Peyer's patch (tissue), 4 donors: ENCODE measurements at regions not wholly inside any gene's neighbourhood (a gene's known extent, or its start where the extent isn't known, plus 50 kb on each side); places are given as distances from the start of the nearest gene placed in this dataset.

Experiments
- DNase-seq, 3 donors: peaks; one replicate each; pipeline ENCODE4 v3.0.0-alpha.2; 2017 to 2019
- H3K27ac ChIP-seq, 4 donors: fragments of 200-600 bp; sonication (generic); one replicate each; pipeline ENCODE4 v1.5.1; 2016 to 2019
- H3K27me3 ChIP-seq, 2 donors: fragments of 200-600 bp; sonication (generic); one replicate each; pipeline ENCODE4 v1.5.1; 2019
- H3K36me3 ChIP-seq, 3 donors: fragments of 200-600 bp; sonication (generic); one replicate each; pipeline ENCODE4 v1.5.1; 2016 to 2019
- H3K4me1 ChIP-seq, 4 donors: fragments of 200-600 bp; sonication (generic); one replicate each; pipeline ENCODE4 v1.5.1; 2016 to 2019
- H3K4me3 ChIP-seq, 4 donors: fragments of 200-600 bp; sonication (generic); 1 replicate in 3 of 4; 2 replicates in 1 of 4; pipeline ENCODE4 v1.5.1; 2016 to 2019; ENCODE audit warnings: mild to moderate bottlenecking in 1 of 4
- H3K9me3 ChIP-seq, 4 donors: fragments of 200-600 bp; sonication (generic); one replicate each; pipeline ENCODE4 v1.5.1; 2016 to 2019; ENCODE audit warnings: mild to moderate bottlenecking in 1 of 4
- POLR2A ChIP-seq, 2 donors: fragments of 450-650 bp; IDR thresholded peaks; one replicate each; pipeline ENCODE4 v1.5.1; 2017; ENCODE audit warnings: antibody characterized with exemption in 2 of 2, mild to moderate bottlenecking in 2 of 2, moderate library complexity in 2 of 2
- TF ChIP-seq, protein P1 (sequence below), 6 experiments: fragments of 450-650 bp in 4 of 6; fragments of 200-600 bp in 2 of 6; sonication (generic) in 1 of 6; IDR thresholded peaks; one replicate each; pipeline ENCODE4 v1.5.1; 2017 to 2019; ENCODE audit warnings: antibody characterized with exemption in 6 of 6, mild to moderate bottlenecking in 3 of 6, moderate library complexity in 1 of 6

GRCh38 chr13:82657471-82657870, 1224.8 kb downstream of the SLITRK1 start:
- H3K4me3 ChIP-seq = no peak overlapping the region
- TF ChIP-seq, protein P1, sequence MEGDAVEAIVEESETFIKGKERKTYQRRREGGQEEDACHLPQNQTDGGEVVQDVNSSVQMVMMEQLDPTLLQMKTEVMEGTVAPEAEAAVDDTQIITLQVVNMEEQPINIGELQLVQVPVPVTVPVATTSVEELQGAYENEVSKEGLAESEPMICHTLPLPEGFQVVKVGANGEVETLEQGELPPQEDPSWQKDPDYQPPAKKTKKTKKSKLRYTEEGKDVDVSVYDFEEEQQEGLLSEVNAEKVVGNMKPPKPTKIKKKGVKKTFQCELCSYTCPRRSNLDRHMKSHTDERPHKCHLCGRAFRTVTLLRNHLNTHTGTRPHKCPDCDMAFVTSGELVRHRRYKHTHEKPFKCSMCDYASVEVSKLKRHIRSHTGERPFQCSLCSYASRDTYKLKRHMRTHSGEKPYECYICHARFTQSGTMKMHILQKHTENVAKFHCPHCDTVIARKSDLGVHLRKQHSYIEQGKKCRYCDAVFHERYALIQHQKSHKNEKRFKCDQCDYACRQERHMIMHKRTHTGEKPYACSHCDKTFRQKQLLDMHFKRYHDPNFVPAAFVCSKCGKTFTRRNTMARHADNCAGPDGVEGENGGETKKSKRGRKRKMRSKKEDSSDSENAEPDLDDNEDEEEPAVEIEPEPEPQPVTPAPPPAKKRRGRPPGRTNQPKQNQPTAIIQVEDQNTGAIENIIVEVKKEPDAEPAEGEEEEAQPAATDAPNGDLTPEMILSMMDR (IDR thresholded peaks at IDR 0.05) = no peak
- TF ChIP-seq POLR2A (IDR thresholded peaks at IDR 0.05) = no peak
- H3K4me1 ChIP-seq = no peaks in the 10 kb centered on the region
- no peak for DNase-seq
- no peak overlapping the region for H3K27ac ChIP-seq
- H3K36me3 ChIP-seq = no peaks in the 10 kb centered on the region
- H3K27me3 ChIP-seq = no peaks in the 10 kb centered on the region
- H3K9me3 ChIP-seq = no peaks in the 10 kb centered on the region

DNA sequence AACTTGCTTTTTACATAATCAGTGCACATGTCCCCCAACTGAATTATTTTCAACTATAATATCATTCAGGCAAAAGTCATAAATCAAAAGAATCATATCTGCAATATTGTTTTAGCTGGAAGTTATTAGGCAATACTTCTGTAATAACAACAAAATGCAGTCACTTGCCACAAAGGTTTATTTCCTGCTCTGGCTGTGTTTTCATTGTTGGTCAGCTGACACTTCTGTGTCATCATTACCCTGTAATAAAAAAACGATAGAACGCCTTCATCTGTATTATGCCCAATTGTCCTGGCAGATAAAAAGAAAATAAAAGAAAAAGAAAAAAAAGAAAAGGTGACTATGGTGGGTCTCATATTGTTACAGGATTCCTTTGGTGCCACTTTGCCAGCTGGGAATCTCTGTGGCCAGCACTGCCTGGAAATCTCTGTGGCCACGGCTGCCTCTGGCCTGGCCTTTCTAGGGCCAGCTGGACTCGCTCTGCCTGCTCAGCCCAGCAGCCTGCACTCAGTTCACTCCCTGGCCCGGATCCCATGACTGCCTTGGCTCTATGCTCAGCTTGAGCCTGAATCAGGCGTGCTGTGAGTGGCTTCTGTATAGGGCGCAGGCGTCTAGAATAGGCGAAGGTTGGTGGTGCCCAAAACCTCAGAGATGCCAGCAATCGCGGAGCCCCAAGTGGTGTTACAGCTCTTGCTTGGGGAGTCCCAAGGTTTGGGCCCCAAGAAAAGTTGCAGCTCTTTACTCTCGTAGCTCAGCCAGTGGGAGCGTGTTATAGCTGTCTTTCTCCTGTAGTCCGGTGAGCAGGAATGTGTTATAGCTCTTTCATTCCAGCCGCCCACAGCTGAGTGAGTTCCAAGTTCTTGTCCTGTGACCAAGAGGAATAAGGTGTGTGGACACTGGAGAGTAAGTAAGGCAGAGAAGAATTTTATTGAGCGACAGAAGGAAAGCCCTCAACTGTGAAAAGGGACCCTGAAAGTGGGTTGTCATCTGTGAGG, 1227.1 kb downstream of the SLITRK1 start:
- DNase-seq = peak in 2 of 3 donors; percentile 46 to 54
- no peaks in the 10 kb centered on the region for H3K4me1 ChIP-seq
- no peaks in the 10 kb centered on the region for H3K9me3 ChIP-seq
- TF ChIP-seq POLR2A (IDR thresholded peaks at IDR 0.05) = no peak
- H3K27ac ChIP-seq = no peak overlapping the region
- H3K4me3 ChIP-seq = no peak overlapping the region
- no peaks in the 10 kb centered on the region for H3K27me3 ChIP-seq
- no peaks in the 10 kb centered on the region for H3K36me3 ChIP-seq

DNA sequence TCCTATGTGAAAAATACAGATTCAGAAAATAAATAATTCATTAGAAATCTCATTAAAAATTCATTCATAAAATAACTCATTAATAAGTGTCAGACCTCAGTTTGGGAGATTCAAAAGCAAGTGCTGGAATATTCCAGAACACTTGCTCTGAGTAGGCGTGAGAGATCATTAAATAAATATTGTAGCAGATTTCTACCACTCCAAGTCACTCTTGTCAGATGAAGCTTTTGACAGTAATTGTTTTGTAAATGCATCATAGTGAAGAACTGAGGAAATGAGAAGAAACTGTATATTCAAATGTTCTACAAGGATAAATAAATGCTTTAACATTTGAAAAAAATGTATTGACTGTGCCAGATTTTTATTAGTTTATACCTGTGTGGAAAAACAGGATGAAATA, 1228.1 kb downstream of the SLITRK1 start:
- Histone ChIP-seq H3K4me3 (no peak overlapping the region), H3K27ac (no peak overlapping the region), H3K4me1 (no peaks in the 10 kb centered on the region), H3K27me3 (no peaks in the 10 kb centered on the region), H3K36me3 (no peaks in the 10 kb centered on the region), H3K9me3 (no peaks in the 10 kb centered on the region)
- TF ChIP-seq, protein P1 (IDR thresholded peaks at IDR 0.05) = no peak
- TF ChIP-seq POLR2A (IDR thresholded peaks at IDR 0.05) = no peak
- DNase-seq = no peak

- Histone ChIP-seq H3K36me3 (no peaks in the 10 kb centered on the region), H3K27ac (no peak overlapping the region), H3K4me3 (no peak overlapping the region), H3K27me3 (no peaks in the 10 kb centered on the region), H3K4me1 (no peaks in the 10 kb centered on the region), H3K9me3 (peaks cover 0 to 4% (median 0%) of the 10 kb centered on the region in 4 donors)
- DNase-seq = no peak
- no peak for TF ChIP-seq POLR2A (IDR thresholded peaks at IDR 0.05)
- TF ChIP-seq, protein P1 (IDR thresholded peaks at IDR 0.05) = no peak
Measured at GRCh38 chr13:82647540-82647939, 1234.7 kb downstream of the SLITRK1 start.

DNA sequence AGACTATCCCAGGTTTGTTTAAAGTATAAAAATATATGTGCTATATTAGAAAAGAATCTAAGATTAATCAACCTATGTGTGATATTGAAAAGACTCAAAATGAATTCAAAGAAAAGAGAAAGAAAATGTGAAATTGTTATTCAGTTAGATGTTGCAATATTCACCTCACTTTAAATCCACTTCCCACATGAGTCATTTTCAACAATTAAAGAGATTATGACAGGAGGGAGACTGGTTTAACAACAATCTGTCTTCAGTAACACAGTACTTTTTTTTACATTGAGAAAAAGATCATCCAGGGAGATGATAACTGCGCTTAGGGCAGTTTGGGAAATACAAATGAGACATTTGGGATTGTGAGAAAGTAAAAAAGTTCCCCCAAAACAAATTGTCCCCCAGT, 1246.2 kb downstream of the SLITRK1 start:
- no peaks in the 10 kb centered on the region for H3K27me3 ChIP-seq
- H3K9me3 ChIP-seq = peaks cover 0 to 5% (median 0%) of the 10 kb centered on the region in 4 donors
- TF ChIP-seq, protein P1 (IDR thresholded peaks at IDR 0.05) = no peak
- no peak for TF ChIP-seq POLR2A (IDR thresholded peaks at IDR 0.05)
- H3K27ac ChIP-seq = no peak overlapping the region
- H3K4me3 ChIP-seq = no peak overlapping the region
- no peaks in the 10 kb centered on the region for H3K4me1 ChIP-seq
- no peaks in the 10 kb centered on the region for H3K36me3 ChIP-seq
- no peak for DNase-seq

- TF ChIP-seq, protein P1 (IDR thresholded peaks at IDR 0.05) = no peak
- no peak for TF ChIP-seq POLR2A (IDR thresholded peaks at IDR 0.05)
- Histone ChIP-seq H3K36me3 (no peaks in the 10 kb centered on the region), H3K4me3 (no peak overlapping the region), H3K27me3 (no peaks in the 10 kb centered on the region), H3K27ac (no peak overlapping the region), H3K9me3 (peaks cover 0 to 10% (median 0%) of the 10 kb centered on the region in 4 donors), H3K4me1 (no peaks in the 10 kb centered on the region)
- DNase-seq = no peak
Measured at GRCh38 chr13:82634946-82635345, 1247.3 kb downstream of the SLITRK1 start.
